ENCODE measurements at regions not wholly inside any gene's neighbourhood (a gene's known extent, or its start where the extent isn't known, plus 50 kb on each side); places are given as distances from the start of the nearest gene placed in this dataset.
"Not testable (repeated sequence)": the region's sequence is repeated elsewhere in the genome, so short reads cannot be mapped to it uniquely, and the experiment has no call there.

DNA sequence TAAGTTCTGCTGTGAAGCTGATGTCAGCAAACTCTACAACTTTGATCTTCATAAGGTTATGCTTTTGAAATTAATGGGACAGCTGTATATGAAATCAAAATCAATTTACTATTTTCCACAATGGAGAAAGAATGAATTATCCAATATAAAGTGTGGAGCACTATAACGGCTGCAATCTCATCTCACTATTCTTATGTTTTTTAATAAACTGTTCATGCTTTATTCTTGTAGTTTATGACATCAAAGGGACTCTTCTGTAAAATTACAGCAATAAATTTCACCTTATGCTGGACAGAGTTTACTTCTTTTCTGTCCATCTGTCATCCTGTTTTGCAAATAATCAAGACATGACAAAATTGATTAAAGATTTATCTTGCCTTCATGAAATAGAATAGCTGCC is 192.5 kb downstream of the TECRL start:
- DNase-seq = no peak

DNA sequence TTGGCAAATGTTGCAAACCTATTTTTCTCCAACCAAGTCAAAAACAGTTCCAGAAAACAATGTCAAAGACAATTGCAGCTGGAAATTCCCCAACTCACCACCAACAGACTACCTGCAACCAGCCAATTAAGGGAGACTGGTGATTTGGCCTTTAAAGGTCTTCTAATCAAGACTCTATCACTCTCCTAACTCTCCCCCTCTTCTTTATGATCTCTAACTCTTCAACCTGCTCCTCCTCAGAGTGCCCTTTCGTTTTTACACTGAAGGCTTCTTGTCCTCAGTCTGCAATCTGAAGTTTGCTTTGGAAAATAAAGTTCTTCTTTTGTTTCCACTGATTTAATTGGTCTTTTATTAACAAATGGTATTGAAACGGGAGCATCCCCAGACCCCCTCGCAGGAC is 203.9 kb downstream of the TECRL start:
- no peak for DNase-seq

DNA sequence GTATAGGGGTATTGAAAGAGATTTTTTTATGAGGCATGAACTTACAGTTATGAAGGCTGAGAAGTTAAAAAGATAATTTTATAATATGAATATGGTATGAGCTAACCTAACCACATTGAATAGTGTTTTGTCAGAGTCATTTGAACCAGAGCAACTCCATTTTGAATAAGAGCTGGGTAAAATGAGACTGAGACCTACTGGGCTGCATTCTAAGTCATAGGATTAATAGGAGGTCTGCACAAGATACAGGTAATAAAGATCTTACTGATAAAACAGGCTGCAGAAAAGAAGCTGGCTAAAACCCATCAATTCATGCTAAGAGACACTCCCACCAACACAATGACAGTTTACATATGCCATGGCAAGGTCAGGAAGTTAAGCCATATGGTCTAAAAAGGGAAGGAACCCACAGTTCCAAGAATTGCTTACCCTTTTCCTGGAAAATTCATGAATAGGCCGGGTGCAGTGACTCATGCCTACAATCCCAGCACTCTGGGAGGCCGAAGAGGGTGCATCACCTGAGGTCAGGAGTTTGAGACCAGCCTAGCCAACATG is 209.2 kb downstream of the TECRL start:
- DNase-seq = no peak

DNA sequence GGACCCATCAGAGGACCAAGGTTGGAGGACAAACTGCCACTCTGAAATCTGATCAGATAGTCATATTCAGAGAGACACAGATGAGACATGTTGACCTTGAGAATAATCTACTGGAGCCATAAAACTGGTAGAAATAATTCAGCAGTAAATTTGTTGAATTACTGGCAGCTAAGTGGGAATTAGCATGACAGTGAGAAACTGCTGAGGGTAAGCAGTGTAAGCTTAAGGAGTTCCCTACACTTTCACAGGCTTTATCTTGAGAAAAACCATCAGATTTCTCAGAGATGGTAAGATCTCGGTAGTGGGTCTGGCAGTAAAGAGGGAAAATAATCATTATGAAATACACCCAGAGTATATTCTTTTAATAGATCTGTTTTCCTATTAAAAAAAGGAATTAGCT is 213.7 kb downstream of the TECRL start:
- no peak for DNase-seq

DNA sequence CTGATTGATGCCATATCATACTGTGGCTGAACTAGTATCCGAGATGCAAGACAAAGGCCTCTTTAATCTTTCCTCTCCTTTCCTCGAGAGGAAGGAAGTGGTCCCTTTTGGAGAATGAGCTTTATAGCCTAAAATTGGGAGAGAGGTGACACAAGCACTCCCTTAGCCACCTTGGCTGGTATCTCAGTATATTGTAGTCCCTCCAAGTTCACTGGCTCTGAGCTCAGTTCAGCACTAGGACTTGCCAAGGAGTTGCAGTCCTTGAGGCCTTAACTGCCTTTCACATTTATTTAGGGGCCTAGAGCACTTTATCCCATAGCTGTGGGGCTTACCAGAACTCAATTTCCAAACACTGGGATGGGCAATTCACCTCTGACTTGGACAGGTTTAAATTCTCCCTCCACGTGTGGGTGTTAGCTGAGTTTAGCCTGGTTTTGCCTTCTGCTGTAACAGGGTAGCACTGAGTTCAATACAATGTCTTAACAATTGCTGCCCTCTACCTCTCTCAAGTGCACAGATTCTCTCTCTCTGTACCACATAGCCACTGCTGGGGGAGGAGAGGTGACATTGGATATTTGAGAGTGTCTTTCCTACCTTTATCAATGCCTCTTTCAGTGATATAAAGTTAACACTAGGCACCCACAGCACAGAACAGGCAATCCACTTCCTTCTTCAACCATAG is 216.4 kb downstream of the TECRL start:
- DNase-seq = no peak

DNA sequence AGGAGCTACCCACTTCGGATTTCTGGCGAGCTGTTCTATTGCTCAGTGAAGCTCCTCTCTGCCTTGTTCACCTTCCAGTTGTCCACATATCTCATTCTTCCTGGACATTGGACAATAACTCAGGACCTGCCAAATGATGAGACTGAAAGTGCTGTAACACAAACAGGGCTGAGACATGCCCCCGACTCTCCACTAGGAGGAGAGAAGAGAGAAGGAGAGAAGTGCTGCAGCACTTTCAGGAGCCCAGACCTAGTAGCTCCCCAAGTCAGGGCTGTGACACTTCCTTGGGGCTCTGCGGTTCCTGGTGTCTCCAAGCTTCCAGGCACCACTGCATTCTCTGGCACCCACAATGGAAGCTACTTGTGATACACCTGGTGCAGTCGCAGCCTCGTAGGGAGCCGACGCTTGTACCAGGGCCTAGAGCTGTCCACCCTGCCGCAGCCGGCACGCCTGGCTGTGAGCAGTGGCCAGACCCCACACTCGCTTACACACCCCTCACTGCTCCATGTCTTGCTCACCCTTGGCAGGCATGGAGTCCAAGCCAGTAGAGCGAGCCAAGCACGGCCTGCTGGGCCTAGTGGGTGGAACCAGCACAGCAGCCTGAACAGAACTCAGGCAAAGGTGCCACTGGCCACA is 234.9 kb downstream of the TECRL start:
- DNase-seq = no peak

DNA sequence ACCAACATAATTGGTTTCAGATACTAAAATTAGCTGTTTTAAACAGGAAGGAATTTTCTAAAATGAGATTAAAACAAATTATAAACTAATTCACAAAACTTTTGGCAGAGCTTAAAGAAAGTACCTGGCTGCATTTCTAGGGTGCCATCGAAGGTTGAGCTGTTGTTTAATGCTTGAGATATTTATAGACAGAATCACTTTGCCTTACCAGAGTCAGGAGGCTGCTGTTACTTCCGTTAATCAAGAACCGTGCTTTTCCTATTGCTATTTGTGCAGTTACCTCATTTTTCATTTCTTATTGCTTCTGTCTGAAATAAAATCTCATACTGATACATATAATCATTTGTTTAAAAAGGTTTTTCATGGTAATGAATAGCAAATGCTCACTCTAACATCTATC is 242.9 kb downstream of the TECRL start:
- no peak for DNase-seq

DNA sequence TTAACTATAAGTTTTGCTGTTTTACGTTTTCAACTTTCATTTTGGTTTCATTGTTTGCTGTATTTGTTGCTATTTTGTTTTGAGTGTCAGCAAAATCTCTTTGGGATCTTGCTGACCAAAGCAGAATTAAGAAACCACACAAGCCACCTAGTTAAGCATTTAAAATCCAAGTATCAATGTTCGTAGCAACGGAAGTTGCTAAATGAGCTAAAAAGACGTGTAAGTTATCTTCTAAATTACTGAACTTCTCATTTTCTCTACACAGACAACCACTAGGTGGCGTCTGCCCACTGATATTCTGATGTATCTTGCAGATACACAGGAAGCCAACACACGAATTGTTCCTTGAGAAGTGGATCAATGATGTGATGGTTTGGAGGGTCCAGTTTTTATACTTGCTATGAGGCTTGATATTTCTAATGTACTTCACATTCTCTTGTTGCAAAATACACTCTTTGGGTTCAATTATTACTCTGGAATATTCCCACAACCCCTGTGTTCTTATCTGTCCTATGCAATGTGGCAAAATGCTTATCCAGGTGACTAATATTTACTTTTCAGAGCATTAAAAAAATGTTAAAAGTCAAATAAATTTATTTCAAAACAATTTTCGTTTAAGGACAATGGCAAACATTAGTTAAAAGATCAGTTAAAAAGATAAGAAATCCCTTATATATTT is 250.5 kb downstream of the TECRL start:
- peak; percentile 64 for DNase-seq

DNA sequence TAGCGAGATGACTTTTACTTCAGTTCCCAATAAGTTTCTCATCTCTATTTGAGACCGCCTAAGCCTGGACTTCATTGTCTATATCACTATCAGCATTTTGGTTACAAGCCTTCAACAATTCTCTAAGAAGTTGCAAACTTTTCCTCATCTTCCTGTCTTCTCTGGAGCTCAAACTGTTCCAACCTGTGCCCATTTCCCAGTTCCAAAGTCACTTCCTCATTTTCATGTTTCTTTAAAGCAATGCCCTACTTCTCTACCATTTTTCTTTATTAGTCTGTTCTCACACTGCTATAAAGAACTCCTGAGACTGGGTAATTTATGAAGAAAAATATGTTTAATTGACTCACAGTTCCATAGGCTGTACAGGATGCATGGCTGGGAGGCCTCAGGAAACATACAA is 251.9 kb downstream of the TECRL start:
- no peak for DNase-seq

DNA sequence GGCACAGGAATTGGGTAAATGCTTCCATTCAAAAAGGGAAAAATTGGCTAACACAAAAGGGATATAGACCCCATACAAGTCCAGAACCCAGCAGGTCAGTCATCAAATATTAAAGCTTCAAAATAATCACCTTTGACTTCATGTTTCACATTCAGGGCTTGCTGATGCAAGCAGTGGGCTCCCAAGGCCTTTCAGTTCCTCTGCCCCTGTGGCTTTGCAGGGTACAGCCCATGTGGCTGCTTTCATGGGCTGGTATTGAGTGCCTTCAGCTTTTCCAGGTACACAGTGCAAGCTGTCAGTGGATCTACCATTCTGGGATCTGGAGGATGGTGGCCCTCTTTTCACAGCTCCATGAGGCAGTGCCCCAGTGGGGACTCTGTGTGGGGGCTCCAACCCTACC is 253.0 kb downstream of the TECRL start:
- DNase-seq = no peak

DNA sequence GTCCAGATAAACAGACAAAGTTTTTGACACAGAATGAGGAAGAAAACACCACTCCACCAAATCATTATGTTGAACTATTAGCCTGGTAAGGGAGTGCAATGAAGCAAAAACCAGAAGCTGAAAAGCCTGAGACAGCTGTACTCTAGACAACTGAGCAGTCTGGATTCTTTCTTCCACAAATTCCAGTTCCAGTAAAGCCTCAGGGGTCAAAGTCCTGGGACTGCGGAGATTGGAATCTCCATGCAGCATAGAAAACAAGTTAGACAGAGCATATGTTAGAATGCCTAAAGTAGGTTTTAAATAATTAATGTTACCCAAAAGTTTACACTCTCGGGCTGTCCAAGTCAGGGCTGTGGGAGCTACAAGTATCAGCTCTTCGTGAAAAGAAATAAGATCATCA is 263.2 kb downstream of the TECRL start:
- DNase-seq = no peak

DNA sequence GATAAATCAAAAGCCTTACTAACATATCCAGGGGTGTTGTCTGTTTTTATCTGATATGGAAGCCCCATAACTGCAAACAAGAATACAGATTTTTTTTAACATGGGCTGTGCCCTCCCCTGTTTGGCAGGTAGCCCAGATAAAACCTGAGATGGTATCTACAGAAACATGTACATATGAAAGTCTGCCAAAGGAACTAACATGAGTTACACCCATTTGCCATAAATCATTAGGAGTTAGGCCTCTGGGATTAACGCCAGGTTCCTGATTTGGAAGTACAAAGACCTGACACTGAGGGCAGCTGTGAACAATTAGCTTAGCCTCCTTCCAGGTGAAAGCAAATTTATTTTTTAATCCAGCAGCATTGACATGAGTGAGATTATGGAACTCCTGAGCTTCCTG is 264.3 kb downstream of the TECRL start:
- DNase-seq = peak; percentile 19

DNA sequence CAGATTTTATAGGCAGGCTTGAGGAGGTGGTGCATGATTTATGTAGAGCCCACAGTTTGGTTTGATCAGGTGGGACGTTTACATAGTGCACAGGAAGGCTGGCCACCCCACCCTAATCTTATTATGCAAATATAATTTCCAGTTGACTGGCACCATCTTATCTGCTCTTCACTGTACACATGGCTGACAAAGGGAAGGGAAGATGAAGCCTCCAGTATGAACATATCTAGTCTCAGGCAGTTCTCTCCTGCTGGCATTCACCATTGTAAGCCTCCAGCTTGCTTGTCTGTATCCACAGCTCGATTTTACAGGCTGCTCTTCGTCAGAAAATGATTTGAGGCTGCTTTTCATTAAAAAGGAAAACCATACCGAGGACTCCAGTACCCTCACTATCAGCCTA is 278.3 kb downstream of the TECRL start:
- peak; percentile 58 for DNase-seq

DNA sequence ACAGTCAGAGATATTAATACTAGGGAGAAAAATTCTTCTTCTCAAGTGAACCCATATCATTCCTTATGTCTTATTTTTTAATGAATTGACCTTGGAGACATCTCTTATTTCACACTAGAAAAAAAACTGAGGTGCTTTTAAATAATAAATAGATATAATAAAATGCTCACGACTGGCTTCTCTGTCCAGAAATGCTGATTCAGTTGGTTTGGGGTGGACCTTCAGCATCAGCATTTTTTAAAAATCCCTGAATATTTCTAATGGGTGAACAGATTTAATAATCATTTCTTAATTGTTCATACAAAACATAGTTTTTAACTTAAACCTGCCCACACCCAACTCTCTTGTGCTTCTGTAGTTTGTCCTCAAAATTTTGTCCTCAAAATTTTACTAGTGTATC is 283.9 kb downstream of the TECRL start:
- DNase-seq = no peak

DNA sequence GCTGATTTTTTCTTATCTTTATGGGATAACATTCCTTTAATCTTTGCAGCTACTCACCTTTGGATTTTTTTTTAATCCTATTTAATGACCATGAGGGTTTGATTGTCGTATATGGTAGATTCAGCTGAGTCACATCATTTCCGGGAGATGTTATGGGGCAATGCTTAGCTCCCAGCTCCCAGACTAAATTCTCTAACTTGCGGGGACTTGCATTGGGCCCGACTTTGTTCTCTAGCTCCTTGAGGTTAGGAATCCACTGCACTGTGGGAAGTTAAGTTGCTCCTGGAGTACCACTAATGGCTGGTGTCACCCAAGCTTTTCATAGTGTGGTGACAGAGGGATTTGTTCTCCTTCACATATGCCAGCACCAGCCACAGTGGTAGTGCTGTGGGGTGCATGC is 287.4 kb downstream of the TECRL start:
- DNase-seq = no peak

DNA sequence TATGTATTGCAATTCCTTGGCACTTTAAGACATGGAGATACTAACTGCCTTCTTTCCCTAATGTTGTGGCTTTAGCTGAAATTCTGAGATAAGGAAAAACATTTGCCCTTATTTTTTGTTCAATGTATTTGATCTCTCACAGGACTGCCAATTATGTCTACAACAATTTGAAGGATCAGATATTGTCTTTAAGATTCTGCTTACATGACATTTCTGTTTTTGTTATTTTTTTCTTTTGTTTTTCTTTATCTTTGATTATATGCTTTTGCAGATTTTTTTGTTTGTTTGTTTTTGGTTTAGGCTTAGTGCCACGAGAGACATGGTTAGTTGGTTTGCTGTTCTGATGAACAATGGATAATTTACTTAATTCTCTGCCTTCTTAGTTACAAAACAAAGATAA is 303.3 kb downstream of the TECRL start:
- no peak for DNase-seq

DNA sequence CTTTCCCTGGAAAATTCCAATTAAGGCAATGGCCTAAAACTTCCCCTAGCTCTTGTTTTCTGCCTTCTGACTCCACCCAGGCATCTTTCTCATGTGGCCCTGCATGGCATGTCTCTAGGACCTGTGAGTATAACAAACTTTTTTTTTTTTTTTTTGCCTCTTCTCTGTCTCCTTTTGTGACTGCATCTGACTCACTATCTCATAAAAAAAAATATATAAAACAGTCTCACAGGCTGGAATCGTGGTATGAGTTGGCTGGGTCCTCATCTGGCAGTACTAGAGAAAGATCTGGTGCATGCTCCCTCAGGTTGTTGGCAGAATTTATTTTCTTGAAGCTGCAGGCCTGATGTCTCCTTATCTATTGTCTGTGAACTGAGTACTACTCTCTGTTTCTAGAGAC is 313.9 kb downstream of the TECRL start:
- no peak for DNase-seq

DNA sequence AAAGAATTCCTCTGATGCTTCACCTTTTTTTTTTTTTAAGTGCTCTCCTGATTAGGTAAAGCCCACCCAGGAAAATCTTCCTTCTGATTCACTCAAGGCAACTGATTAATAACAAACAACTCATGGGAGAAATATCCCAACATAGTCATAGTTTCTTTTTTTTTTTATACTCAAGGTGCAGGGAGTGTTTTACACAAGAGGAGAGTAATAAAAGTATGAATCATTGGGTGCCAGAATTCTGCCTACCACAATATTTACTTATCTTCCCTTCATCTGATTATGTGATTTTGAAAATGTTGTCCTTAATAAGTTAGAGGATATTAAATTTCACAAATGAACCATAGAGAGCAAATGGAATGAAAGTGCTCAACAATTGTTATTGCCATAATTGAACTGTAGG is 329.9 kb downstream of the TECRL start:
- DNase-seq = no peak

DNA sequence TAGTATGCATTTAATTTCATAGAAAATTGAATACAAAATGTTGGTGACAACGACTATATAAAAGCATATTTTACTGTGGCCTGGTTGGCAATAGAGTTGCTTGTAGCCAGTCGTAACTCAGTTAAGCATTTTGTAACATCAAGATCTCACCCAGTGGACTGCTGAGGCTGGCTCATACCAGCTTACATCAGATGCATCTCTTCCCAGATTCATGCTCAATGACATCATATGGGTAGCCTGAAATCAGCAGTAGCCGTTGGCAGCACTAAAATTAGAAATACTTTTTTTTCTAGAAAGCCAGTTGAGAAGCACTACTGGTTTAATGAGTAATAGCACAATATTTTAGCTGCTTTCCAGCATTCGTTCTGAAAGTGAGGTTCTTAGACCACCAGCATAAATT is 341.2 kb downstream of the TECRL start:
- DNase-seq = no peak

DNA sequence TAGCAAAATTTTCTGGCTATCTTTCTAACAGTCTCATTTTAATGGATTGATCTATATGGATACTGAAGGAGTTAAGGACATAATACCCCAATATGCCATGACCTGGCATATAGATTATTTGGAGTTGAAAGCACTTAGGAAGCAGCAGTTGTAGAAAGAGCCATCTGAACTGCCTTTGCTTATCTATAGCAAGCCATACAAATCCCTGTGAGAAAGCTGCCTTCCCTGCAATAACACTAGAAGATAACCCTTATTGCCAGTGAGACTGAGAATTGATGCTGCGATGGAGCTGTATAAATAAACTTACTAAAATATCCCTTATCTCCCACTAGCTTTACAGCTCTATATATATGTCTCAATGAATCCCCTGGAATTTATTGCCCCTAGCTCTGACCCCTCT is 346.3 kb downstream of the TECRL start:
- DNase-seq = no peak

DNA sequence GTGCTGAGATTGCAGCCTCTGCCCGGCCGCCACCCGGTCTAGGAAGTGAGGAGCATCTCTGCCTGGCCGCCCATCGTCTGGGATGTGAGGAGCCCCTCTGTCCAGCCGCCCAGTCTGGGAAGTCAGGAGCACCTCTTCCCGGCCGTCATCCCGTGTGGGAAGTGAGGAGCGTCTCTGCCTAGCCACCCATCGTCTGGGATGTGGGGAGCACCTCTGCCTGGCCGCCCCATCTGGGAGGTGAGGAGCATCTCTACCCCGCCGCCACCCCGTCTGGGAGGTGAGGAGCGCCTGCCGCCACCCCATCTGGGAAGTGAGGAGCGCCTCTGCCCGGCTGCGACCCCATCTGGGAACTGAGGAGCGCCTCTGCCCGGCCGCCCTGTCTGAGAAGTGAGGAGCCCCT is 372.2 kb downstream of the TECRL start:
- not testable (repeated sequence) for DNase-seq

DNA sequence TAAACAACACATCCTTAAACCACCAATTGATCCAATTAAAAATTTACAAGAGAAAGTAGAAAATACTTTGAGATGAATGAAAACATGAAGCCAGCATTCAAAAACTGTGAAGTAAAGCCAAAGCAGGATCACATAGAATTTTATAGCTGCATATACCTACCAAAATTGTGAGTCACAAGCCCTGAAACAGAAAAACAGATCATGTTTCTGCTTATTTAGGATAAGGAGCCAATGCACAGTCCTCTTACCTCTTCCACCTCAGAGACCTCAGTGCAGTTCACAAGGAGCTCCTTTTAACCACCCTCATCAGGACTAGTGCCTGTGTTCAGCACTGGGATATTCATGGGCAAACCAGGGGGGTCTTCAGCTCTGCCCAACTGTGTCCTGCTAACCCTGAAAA is 386.7 kb downstream of the TECRL start:
- DNase-seq = no peak

DNA sequence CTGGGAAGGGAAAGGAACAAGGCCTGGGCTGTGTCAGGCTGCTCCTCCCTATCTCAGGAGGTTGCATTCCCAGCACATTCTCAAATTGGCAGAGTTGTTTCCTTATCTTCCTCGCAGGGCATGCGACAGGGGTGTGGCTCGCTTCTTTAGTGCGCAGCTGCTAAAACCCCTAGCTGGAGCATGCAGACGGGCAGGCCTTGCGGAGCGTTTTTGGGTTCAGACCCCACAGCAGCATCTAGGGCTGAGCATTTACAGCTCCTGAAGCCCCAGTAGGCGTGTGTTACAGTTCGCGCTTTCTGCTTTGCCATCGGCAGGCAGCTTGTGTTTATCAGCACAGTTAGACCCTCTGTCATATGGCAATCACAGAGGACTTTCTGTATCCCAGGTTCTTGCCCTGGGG is 392.4 kb downstream of the TECRL start:
- no peak for DNase-seq

DNA sequence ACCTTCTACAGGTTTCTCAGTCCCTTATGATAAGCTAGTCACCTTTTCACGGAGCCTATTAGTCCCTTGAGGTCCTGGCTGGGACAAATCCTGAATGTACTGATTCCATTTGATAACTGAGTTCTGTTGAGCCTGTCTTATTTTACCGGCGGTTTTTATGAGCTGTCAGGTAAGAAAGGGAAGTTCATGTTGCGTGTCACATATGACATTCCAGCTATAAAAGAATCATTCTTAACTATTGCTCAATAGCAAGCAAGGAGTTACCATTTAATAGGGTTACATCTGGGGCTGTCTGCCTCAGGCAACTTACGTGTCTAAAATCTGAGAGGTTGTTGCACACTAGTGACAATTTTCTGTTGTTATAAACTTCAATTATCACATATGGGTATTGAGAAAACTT is 394.6 kb downstream of the TECRL start:
- no peak for DNase-seq

Measured in NCI-H146 (cell line).